A549 (cell line): ENCODE measurements at regions not wholly inside any gene's neighbourhood (a gene's known extent, or its start where the extent isn't known, plus 50 kb on each side); places are given as distances from the start of the nearest gene placed in this dataset.

ENCODE experiments used
- ATAC-seq, 2 experiments: fragments of 200-7000 bp in 1 of 2; fragments of >200 bp in 1 of 2; cut with Nextera tagmentation in 1 of 2; cut with Tn5 transposase in 1 of 2; 3 replicates each; pipeline versions ENCODE4 v1.8.0 to v1.9.1; 2018 to 2020; ENCODE audit warnings: mild to moderate bottlenecking in 1 of 2, moderate library complexity in 1 of 2
- CTCF ChIA-PET: fragments of 300-600 bp; sonication (Branson Sonifier 250); formaldehyde crosslinking; extraction: SDS; loops from one replicate; lab custom pipeline; 2021; ENCODE audit warnings: antibody characterized with exemption, inconsistent platforms; lab: Yijun Ruan, JAX
- POLR2A ChIA-PET: fragments of 350-600 bp; formaldehyde crosslinking; extraction: SDS; loops from one replicate; lab custom pipeline; 2021; ENCODE audit warnings: antibody characterized with exemption, inconsistent platforms; lab: Yijun Ruan, JAX
- DNase-seq, 2 experiments: peaks; one replicate each; pipeline versions ENCODE4 v3.0.0 to v3.0.0-alpha.2; 2011 to 2016; ENCODE audit warnings: low read depth in 1 of 2, low spot score in 1 of 2
- FAIRE-seq: peaks from 2 replicates; lab custom pipeline; 2011; peaks lifted over from hg19 to GRCh38; lab: Jason Lieb, UNC
- H3K27ac ChIP-seq, 2 experiments: fragments of >200 bp; sonication (Bioruptor Twin); formaldehyde crosslinking; 3 replicates each; pipeline ENCODE4 v1.5.1; 2016 to 2017
- H3K4me1 ChIP-seq: fragments of >200 bp; sonication (Bioruptor Twin); formaldehyde crosslinking; 3 replicates; pipeline ENCODE4 v1.6.1; 2016
- H3K4me2 ChIP-seq: fragments of >200 bp; sonication (Bioruptor Twin); formaldehyde crosslinking; 3 replicates; pipeline ENCODE4 v1.6.1; 2016
- H3K4me3 ChIP-seq: fragments of >200 bp; sonication (Bioruptor Twin); formaldehyde crosslinking; 3 replicates; pipeline ENCODE4 v1.5.1; 2016
- H3K9me3 ChIP-seq: fragments of >200 bp; sonication (Bioruptor Twin); formaldehyde crosslinking; 3 replicates; pipeline ENCODE4 v1.6.1; 2016
- CBX8 ChIP-seq: fragments of 200-600 bp; sonication (generic); IDR thresholded peaks from 2 replicates; pipeline ENCODE4 v1.6.1; 2016
- CEBPB ChIP-seq, 2 experiments: fragments of >200 bp in 1 of 2; sonication (Bioruptor Twin) in 1 of 2; formaldehyde crosslinking in 1 of 2; IDR thresholded peaks; 2 replicates each; pipeline ENCODE4 v1.6.1; 2012 to 2016
- EHMT2 ChIP-seq: fragments of 200-600 bp; sonication (generic); IDR thresholded peaks from 2 replicates; pipeline ENCODE4 v1.6.1; 2016; ENCODE audit warnings: antibody characterized with exemption, low read depth, mild to moderate bottlenecking, moderate library complexity
- FOSB ChIP-seq: fragments of 250-450 bp; sonication (Bioruptor Pico); IDR thresholded peaks from 2 replicates; pipeline ENCODE4 v1.5.0; 2020; ENCODE audit warnings: mild to moderate bottlenecking, moderate library complexity
- HDAC2 ChIP-seq: fragments of 200-600 bp; sonication (generic); IDR thresholded peaks from 2 replicates; pipeline ENCODE4 v1.6.1; 2016
- HEYL ChIP-seq: fragments of 250-450 bp; sonication (Bioruptor Pico); IDR thresholded peaks from 2 replicates; pipeline ENCODE4 v1.8.0; 2021; ENCODE audit warnings: mild to moderate bottlenecking, moderate library complexity
- HOXA7 ChIP-seq: fragments of 250-450 bp; sonication (Bioruptor Pico); IDR thresholded peaks from 2 replicates; pipeline ENCODE4 v1.5.0; 2020; ENCODE audit warnings: mild to moderate bottlenecking, moderate library complexity
- JUNB ChIP-seq: fragments of >200 bp; sonication (Bioruptor Twin); formaldehyde crosslinking; IDR thresholded peaks from 2 replicates; pipeline ENCODE4 v1.6.1; 2016
- KDM5A ChIP-seq: fragments of 200-600 bp; sonication (generic); IDR thresholded peaks from 2 replicates; pipeline ENCODE4 v1.6.1; 2016; ENCODE audit warnings: antibody characterized with exemption, mild to moderate bottlenecking
- MYC ChIP-seq: IDR thresholded peaks from 2 replicates; pipeline ENCODE4 v1.6.1; 2012; ENCODE audit warnings: mild to moderate bottlenecking, inconsistent platforms, low read length, improper control_type of control experiment, borderline replicate concordance
- NPAS2 ChIP-seq: fragments of 250-450 bp; sonication (Bioruptor Pico); IDR thresholded peaks from 2 replicates; pipeline ENCODE4 v1.8.0; 2022; ENCODE audit warnings: mild to moderate bottlenecking, moderate library complexity, borderline replicate concordance
- POLR2A ChIP-seq: IDR thresholded peaks from 2 replicates; pipeline ENCODE4 v1.6.1; 2012; ENCODE audit warnings: mild to moderate bottlenecking, low read length
- POLR2AphosphoS2 ChIP-seq: conservative IDR thresholded peaks from 2 replicates; pipeline ENCODE4 v1.6.1; 2012; ENCODE audit warnings: low read length, improper control_type of control experiment, inconsistent platforms
- RAD21 ChIP-seq, 2 experiments: fragments of >200 bp in 1 of 2; sonication (Bioruptor Twin) in 1 of 2; formaldehyde crosslinking in 1 of 2; IDR thresholded peaks in 1 of 2; conservative IDR thresholded peaks in 1 of 2; 2 replicates in 1 of 2; 3 replicates in 1 of 2; pipeline ENCODE4 v1.6.1; 2012 to 2018; ENCODE audit warnings: inconsistent platforms in 1 of 2
- RCOR1 ChIP-seq: fragments of 150-350 bp; IDR thresholded peaks from 2 replicates; pipeline ENCODE4 v1.6.1; 2014; ENCODE audit warnings: antibody characterized with exemption, low read length, low read depth
- RFX5 ChIP-seq: fragments of 450-650 bp; IDR thresholded peaks from 2 replicates; pipeline ENCODE4 v1.7.1; 2014; ENCODE audit warnings: antibody characterized with exemption, mild to moderate bottlenecking, moderate library complexity
- RNF2 ChIP-seq: fragments of 200-600 bp; sonication (generic); IDR thresholded peaks from 2 replicates; pipeline ENCODE4 v1.6.1; 2016; ENCODE audit warnings: low read depth, mild to moderate bottlenecking, antibody characterized with exemption, moderate library complexity, borderline replicate concordance
- ZC3H11A ChIP-seq: fragments of 450-650 bp; IDR thresholded peaks from 2 replicates; pipeline ENCODE4 v1.6.1; 2014; ENCODE audit warnings: antibody characterized with exemption, mild to moderate bottlenecking
- ZFP36 ChIP-seq: fragments of 450-650 bp; IDR thresholded peaks from 2 replicates; pipeline ENCODE4 v1.6.1; 2014; ENCODE audit warnings: borderline replicate concordance; ENCODE audit not compliant: partially characterized antibody
- ZSCAN20 ChIP-seq: fragments of 250-450 bp; sonication (Bioruptor Pico); IDR thresholded peaks from 2 replicates; pipeline ENCODE4 v1.8.0; 2022; ENCODE audit warnings: mild to moderate bottlenecking, moderate library complexity
- WGBS: methylation state at CpG from one replicate; pipeline ENCODE4 v1.1.6; 2017; ENCODE audit errors: missing lambda C conversion rate; 5-methylcytosine and 5-hydroxymethylcytosine counted together
- TF ChIP-seq, protein P1 (sequence below): IDR thresholded peaks from 2 replicates; pipeline ENCODE4 v1.6.1; 2012
- TF ChIP-seq, protein P2 (sequence below): fragments of 150-350 bp; IDR thresholded peaks from 2 replicates; pipeline ENCODE4 v1.6.1; 2014; ENCODE audit warnings: low read depth, mild to moderate bottlenecking, low read length
- TF ChIP-seq, protein P3 (sequence below): fragments of 450-650 bp; IDR thresholded peaks from 2 replicates; pipeline ENCODE4 v1.6.1; 2014; ENCODE audit warnings: antibody characterized with exemption
- TF ChIP-seq, protein P4 (sequence below): fragments of >200 bp; sonication (Bioruptor Twin); formaldehyde crosslinking; IDR thresholded peaks from 2 replicates; pipeline ENCODE4 v1.6.1; 2016

DNA sequence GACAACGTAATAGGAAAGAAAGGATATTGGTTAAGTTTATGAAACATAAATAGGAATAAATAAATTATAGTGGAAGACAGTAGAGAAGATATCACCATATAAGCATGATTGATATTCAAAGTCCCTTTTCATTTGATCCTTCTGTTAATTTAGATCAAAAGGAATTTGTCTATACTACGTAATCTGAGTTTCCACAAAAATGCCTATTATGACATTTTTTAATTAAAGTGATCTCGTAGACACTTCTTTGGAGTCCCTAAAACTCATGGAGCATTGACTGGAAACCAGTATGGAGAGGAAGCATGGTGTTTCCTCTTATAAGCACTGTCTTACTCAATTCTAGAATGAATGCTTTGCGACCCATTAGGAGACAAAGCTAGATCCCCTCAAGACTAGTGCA lies 411.4 kb upstream of the SPHKAP start:
- DNase-seq (no peak), ATAC-seq (no peak), FAIRE-seq (no peak)
- WGBS, result 6% methylated on average over 4 of the region's 4 CpGs
- ChIA-PET CTCF (no interaction called here), POLR2A (no interaction called here)
- no peaks in the 10 kb centered on the region for H3K9me3 ChIP-seq
- TF ChIP-seq JUNB (no peak), CBX8 (no peak), KDM5A (no peak), POLR2A (no peak), MYC (no peak), RCOR1 (no peak), FOSB (CRISPR knock-in tag) (no peak), HEYL (CRISPR knock-in tag) (no peak), CEBPB (IDR thresholded peaks at IDR 0.05) (no peak), RFX5 (no peak), EHMT2 (no peak), HDAC2 (no peak), POLR2AphosphoS2 (no peak)
- TF ChIP-seq, protein P1, sequence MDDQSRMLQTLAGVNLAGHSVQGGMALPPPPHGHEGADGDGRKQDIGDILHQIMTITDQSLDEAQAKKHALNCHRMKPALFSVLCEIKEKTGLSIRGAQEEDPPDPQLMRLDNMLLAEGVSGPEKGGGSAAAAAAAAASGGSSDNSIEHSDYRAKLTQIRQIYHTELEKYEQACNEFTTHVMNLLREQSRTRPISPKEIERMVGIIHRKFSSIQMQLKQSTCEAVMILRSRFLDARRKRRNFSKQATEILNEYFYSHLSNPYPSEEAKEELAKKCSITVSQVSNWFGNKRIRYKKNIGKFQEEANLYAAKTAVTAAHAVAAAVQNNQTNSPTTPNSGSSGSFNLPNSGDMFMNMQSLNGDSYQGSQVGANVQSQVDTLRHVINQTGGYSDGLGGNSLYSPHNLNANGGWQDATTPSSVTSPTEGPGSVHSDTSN, result no peak
- TF ChIP-seq, protein P2, sequence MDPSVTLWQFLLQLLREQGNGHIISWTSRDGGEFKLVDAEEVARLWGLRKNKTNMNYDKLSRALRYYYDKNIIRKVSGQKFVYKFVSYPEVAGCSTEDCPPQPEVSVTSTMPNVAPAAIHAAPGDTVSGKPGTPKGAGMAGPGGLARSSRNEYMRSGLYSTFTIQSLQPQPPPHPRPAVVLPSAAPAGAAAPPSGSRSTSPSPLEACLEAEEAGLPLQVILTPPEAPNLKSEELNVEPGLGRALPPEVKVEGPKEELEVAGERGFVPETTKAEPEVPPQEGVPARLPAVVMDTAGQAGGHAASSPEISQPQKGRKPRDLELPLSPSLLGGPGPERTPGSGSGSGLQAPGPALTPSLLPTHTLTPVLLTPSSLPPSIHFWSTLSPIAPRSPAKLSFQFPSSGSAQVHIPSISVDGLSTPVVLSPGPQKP, result no peak
- no peak overlapping the region for H3K4me3 ChIP-seq
- H3K4me1 ChIP-seq, result no peaks in the 10 kb centered on the region
- H3K4me2 ChIP-seq, result no peak overlapping the region
- H3K27ac ChIP-seq, result no peak overlapping the region

DNA sequence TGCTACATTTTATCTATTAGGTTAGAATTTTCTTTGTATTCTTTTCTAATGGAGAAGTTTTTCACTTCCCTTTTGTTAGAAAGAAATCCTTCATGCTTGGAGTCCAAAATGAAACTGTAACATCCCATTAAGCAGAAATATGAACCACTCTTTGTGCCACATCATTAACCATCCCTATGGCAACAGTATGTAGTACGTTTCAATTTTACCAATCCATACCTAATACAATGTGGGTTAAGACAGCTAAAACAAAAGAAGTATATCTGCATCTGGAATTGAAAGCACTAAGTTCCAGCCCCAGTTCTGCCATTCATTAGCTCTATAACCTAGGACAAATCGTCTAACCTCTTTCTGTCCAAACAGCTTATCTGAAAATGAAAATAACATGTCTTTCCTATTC lies 409.2 kb upstream of the SPHKAP start:
- no peak overlapping the region for H3K4me3 ChIP-seq
- TF ChIP-seq KDM5A (no peak), ZSCAN20 (CRISPR knock-in tag) (no peak), ZC3H11A (no peak), RFX5 (no peak), RAD21 (conservative IDR thresholded peaks at IDR 0.05 in 1 of 2, IDR thresholded peaks at IDR 0.05 in 1 of 2) (no peak), POLR2A (no peak), NPAS2 (CRISPR knock-in tag) (no peak)
- TF ChIP-seq, protein P3, sequence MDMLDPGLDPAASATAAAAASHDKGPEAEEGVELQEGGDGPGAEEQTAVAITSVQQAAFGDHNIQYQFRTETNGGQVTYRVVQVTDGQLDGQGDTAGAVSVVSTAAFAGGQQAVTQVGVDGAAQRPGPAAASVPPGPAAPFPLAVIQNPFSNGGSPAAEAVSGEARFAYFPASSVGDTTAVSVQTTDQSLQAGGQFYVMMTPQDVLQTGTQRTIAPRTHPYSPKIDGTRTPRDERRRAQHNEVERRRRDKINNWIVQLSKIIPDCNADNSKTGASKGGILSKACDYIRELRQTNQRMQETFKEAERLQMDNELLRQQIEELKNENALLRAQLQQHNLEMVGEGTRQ, result no peak
- TF ChIP-seq, all 56 proteins: peak for 0
- Histone ChIP-seq H3K9me3 (no peaks in the 10 kb centered on the region), H3K27ac (no peak overlapping the region), H3K4me1 (no peaks in the 10 kb centered on the region), H3K4me2 (no peak overlapping the region)
- POLR2A ChIA-PET, result no interaction called here
- DNase-seq, result no peak
- no peak for FAIRE-seq
- CTCF ChIA-PET, result no interaction called here
- 2% methylated on average over 2 of the region's 2 CpGs for WGBS
- ATAC-seq, result no peak

DNA sequence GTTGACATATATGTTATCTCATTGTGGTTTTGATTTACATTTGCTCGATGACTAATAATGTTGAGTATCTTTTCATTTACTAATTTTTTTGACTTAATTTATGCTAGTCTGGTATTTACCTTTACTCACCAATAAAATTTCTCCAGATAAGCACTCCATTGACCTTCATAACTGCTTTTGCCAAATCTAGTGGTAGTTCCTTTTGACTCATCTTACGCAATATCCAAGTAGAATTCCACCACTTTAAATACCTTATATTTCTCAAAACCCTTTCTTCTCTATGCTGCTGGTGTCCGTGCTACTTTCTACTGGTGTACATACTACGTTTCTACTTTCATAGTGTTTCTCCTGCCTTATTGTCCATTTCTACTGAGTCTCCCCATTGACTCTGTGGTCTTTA lies 407.6 kb upstream of the SPHKAP start:
- POLR2A ChIA-PET, result no interaction called here
- H3K4me3 ChIP-seq, result no peak overlapping the region
- H3K9me3 ChIP-seq, result no peaks in the 10 kb centered on the region
- H3K27ac ChIP-seq, result no peak overlapping the region
- no peak for ATAC-seq
- DNase-seq, result no peak
- TF ChIP-seq RFX5 (no peak), ZFP36 (no peak), FOSB (CRISPR knock-in tag) (no peak), HOXA7 (CRISPR knock-in tag) (no peak), RNF2 (no peak)
- TF ChIP-seq, protein P4, sequence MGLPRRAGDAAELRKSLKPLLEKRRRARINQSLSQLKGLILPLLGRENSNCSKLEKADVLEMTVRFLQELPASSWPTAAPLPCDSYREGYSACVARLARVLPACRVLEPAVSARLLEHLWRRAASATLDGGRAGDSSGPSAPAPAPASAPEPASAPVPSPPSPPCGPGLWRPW, result no peak
- TF ChIP-seq, all 56 proteins: peak for 0
- no peak for FAIRE-seq
- WGBS, result 29% methylated on average over 4 of the region's 4 CpGs
- Histone ChIP-seq H3K4me2 (no peak overlapping the region), H3K4me1 (no peaks in the 10 kb centered on the region)
- CTCF ChIA-PET, result no interaction called here
